ENCODE measurements at regions not wholly inside any gene's neighbourhood (a gene's known extent, or its start where the extent isn't known, plus 50 kb on each side); places are given as distances from the start of the nearest gene placed in this dataset.

DNA sequence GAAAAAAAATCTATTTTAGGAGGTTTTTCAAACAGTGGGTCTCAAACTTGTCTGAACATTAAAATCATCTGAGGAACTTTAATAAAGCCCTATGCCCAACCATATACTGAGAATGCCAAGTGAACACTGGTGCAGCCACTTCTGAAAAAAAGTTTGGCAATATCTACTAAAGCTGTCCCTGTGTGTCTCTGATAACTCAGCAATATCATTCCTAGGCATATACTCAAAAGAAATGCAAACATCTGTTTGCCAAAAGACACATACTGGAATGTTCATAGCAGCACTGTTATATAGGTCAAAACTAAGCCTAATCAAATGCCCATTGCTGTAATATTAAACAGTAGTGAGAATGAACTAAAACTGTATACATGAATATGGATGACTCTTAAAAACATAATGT lies 74.2 kb upstream of the RGS4 start:
- Mint-ChIP-seq H3K4me3 (no peak overlapping the region), H3K4me1 (no peaks in the 10 kb centered on the region), H3K27ac (no peak overlapping the region), H3K36me3 (ENCODE audit: insufficient read depth in 1 of 3, low read depth in 3 of 3) (no peaks in the 10 kb centered on the region), H3K27me3 (ENCODE audit: low read depth) (peaks cover 3% of the 10 kb centered on the region; the same call in 1 of the 2 replicates), H3K9me3 (no peaks in the 10 kb centered on the region)
- Histone ChIP-seq H2AK5ac (ENCODE audit: insufficient read length, low read length) (no peak overlapping the region), H3K27ac (ENCODE audit: insufficient read length, low read depth, low read length) (no peak overlapping the region), H3T11ph (ENCODE audit: low read length) (no peak overlapping the region), H3K4ac (ENCODE audit: low read depth, low read length) (no peak overlapping the region), H3K18ac (ENCODE audit: insufficient read length, low read depth, low read length) (no peak overlapping the region), H2BK20ac (ENCODE audit: low read depth, low read length, poor library complexity, severe bottlenecking) (no peak overlapping the region), H2AFZ (ENCODE audit: low read length) (no peak overlapping the region), H4K91ac (ENCODE audit: insufficient read length, low read depth, low read length) (no peak overlapping the region), H3K56ac (ENCODE audit: insufficient read length, low read depth, low read length) (no peak overlapping the region), H3K79me1 (ENCODE audit: insufficient read depth, low read depth, low read length, poor library complexity, severe bottlenecking) (no peaks in the 10 kb centered on the region), H3K9ac (ENCODE audit: extremely low read depth, insufficient read length, low read length) (no peak overlapping the region), H3K27me3 (ENCODE audit: insufficient read depth, low read length) (no peaks in the 10 kb centered on the region), H3K23ac (ENCODE audit: insufficient read length, low read depth, low read length) (no peak overlapping the region), H2BK15ac (ENCODE audit: low read depth, low read length) (no peak overlapping the region), H3K4me1 (ENCODE audit: insufficient read depth, low read length) (no peaks in the 10 kb centered on the region), H4K5ac (ENCODE audit: insufficient read length, low read depth, low read length) (no peak overlapping the region), H2BK12ac (ENCODE audit: insufficient read length, low read depth, low read length) (no peak overlapping the region), H2BK120ac (ENCODE audit: low read depth, low read length, poor library complexity, severe bottlenecking) (no peak overlapping the region), H3K4me2 (ENCODE audit: insufficient read depth, insufficient read length, low read length) (no peak overlapping the region), H3K14ac (ENCODE audit: insufficient read depth, low read length) (no peak overlapping the region), H3K79me2 (ENCODE audit: insufficient read depth, low read length) (no peaks in the 10 kb centered on the region), H4K20me1 (ENCODE audit: control insufficient read depth, insufficient read depth, insufficient read length) (no peaks in the 10 kb centered on the region), H3K23me2 (ENCODE audit: insufficient read length, low read depth, low read length, poor library complexity, severe bottlenecking) (no peaks in the 10 kb centered on the region), H3K9me3 (ENCODE audit: control insufficient read depth, low read depth, low read length) (no peaks in the 10 kb centered on the region), H2BK5ac (ENCODE audit: insufficient read length, low read length) (no peak overlapping the region), H4K8ac (replicated peaks; ENCODE audit: insufficient read length, low read depth, low read length) (no peak overlapping the region)
- DNase-seq: no peak
- TF ChIP-seq, protein P1, sequence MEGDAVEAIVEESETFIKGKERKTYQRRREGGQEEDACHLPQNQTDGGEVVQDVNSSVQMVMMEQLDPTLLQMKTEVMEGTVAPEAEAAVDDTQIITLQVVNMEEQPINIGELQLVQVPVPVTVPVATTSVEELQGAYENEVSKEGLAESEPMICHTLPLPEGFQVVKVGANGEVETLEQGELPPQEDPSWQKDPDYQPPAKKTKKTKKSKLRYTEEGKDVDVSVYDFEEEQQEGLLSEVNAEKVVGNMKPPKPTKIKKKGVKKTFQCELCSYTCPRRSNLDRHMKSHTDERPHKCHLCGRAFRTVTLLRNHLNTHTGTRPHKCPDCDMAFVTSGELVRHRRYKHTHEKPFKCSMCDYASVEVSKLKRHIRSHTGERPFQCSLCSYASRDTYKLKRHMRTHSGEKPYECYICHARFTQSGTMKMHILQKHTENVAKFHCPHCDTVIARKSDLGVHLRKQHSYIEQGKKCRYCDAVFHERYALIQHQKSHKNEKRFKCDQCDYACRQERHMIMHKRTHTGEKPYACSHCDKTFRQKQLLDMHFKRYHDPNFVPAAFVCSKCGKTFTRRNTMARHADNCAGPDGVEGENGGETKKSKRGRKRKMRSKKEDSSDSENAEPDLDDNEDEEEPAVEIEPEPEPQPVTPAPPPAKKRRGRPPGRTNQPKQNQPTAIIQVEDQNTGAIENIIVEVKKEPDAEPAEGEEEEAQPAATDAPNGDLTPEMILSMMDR (conservative IDR thresholded peaks at IDR 0.05): no peak

Measured in H9 (cell line).